ENCODE measurements at regions not wholly inside any gene's neighbourhood (a gene's known extent, or its start where the extent isn't known, plus 50 kb on each side); places are given as distances from the start of the nearest gene placed in this dataset.

DNA sequence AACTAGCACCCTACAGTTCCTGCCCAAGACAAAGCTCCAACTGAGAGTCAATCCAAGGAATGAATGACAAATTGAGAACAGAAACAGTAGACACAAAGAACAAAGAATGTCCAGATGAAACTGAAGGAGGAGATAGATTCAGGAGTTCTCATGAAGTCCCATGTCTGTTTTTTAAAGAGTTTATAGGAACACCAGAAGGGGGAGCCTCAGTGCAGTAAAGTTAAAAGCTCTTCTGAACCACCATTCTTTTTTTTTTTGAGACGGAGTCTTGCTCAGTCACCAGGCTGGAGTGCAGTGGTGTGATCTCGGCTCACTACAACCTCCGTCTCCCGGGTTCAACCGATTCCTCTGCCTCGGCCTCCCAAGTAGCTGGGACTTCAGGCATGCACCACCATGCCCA lies 323.6 kb downstream of the MRPL39 start:
- no peaks in the 10 kb centered on the region for H3K27me3 ChIP-seq (ENCODE audit: control insufficient read depth in 2 of 2, insufficient read depth in 2 of 2, low read length in 2 of 2)
- no peak overlapping the region for H3K27ac ChIP-seq (ENCODE audit: low read depth in 2 of 2, low read length in 2 of 2)
- H3K9ac ChIP-seq (ENCODE audit: low read depth in 1 of 2, low read length in 2 of 2), result no peak overlapping the region
- H3K36me3 ChIP-seq (ENCODE audit: control insufficient read depth in 2 of 2, insufficient read depth in 2 of 2, low read length in 2 of 2), result no peaks in the 10 kb centered on the region
- no peaks in the 10 kb centered on the region for H3K4me1 ChIP-seq (ENCODE audit: control insufficient read depth in 2 of 2, insufficient read depth in 2 of 2, low read length in 2 of 2)
- H3K9me3 ChIP-seq (ENCODE audit: control insufficient read depth in 2 of 2, low read length in 2 of 2), result peaks cover 0 to 2% of the 10 kb centered on the region in 2 donors
- H3K4me3 ChIP-seq (ENCODE audit: low read length in 2 of 2), result no peak overlapping the region

DNA sequence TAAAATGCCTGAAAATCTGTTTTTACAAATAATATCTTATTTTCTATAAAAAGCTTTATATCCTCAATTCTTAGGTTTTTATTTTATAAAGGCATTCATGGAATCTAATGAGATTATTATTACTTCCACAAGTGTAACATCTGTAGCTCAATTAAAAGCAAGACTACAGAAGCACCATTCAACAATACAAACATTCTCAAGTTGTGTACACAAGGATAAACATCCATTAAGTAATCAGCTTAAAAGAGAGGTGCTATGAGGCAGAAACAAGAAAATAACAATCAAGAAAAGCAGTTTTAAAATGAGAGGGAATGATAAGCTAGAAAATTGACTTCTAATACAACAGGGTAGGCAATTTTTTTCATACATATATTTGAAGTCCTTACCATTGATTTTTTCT lies 326.1 kb downstream of the MRPL39 start:
- H3K27ac ChIP-seq (ENCODE audit: low read depth in 2 of 2, low read length in 2 of 2), result no peak overlapping the region
- no peaks in the 10 kb centered on the region for H3K36me3 ChIP-seq (ENCODE audit: control insufficient read depth in 2 of 2, insufficient read depth in 2 of 2, low read length in 2 of 2)
- H3K4me1 ChIP-seq (ENCODE audit: control insufficient read depth in 2 of 2, insufficient read depth in 2 of 2, low read length in 2 of 2), result no peaks in the 10 kb centered on the region
- peaks cover 0 to 2% of the 10 kb centered on the region in 2 donors for H3K9me3 ChIP-seq (ENCODE audit: control insufficient read depth in 2 of 2, low read length in 2 of 2)
- H3K27me3 ChIP-seq (ENCODE audit: control insufficient read depth in 2 of 2, insufficient read depth in 2 of 2, low read length in 2 of 2), result no peaks in the 10 kb centered on the region
- no peak overlapping the region for H3K9ac ChIP-seq (ENCODE audit: low read depth in 1 of 2, low read length in 2 of 2)
- no peak overlapping the region for H3K4me3 ChIP-seq (ENCODE audit: low read length in 2 of 2)

DNA sequence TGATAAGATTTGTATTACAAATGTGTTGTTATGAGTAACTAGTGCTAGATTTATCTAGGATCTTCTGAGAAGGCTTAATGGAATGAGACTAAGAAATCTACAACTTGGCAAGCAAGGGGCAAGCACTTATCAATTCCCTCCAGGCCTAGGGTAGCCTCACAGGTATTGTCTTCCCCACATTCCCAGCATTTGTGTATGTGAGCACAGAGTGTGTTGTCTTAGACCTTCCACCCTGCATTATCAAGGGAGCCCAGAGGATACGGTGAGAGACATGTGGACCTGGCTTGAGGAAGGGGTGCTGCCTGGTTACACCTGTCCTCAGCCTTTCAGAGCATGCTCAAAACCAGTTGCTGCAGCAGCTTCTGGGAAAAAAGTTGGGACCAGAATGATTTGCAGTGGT lies 327.2 kb downstream of the MRPL39 start:
- Histone ChIP-seq H3K27me3 (ENCODE audit: control insufficient read depth in 2 of 2, insufficient read depth in 2 of 2, low read length in 2 of 2) (no peaks in the 10 kb centered on the region), H3K4me1 (ENCODE audit: control insufficient read depth in 2 of 2, insufficient read depth in 2 of 2, low read length in 2 of 2) (no peaks in the 10 kb centered on the region), H3K27ac (ENCODE audit: low read depth in 2 of 2, low read length in 2 of 2) (no peak overlapping the region), H3K36me3 (ENCODE audit: control insufficient read depth in 2 of 2, insufficient read depth in 2 of 2, low read length in 2 of 2) (no peaks in the 10 kb centered on the region), H3K9ac (ENCODE audit: low read depth in 1 of 2, low read length in 2 of 2) (no peak overlapping the region), H3K9me3 (ENCODE audit: control insufficient read depth in 2 of 2, low read length in 2 of 2) (peaks cover 0 to 2% of the 10 kb centered on the region in 2 donors), H3K4me3 (ENCODE audit: low read length in 2 of 2) (no peak overlapping the region)

DNA sequence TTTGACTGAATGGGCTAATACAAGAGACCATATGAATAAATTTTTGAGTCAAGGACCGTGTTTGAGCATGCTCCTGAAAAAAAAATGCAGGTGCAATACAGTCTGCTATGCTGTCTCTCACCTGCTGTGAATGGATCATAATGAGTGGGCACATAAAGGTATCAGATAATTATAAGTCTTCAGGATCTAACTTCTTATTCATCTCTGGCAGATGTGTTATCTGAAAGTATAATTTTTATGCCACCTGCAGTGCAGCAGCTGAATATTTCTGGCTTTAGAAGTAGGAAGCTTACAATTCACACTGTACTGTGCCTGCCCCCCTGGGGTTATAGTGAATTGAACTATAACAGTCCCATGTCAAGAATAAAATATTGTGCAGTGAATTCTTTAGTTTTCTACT lies 333.3 kb downstream of the MRPL39 start:
- Histone ChIP-seq H3K9me3 (ENCODE audit: control insufficient read depth in 2 of 2, low read length in 2 of 2) (no peaks in the 10 kb centered on the region), H3K36me3 (ENCODE audit: control insufficient read depth in 2 of 2, insufficient read depth in 2 of 2, low read length in 2 of 2) (no peaks in the 10 kb centered on the region), H3K27ac (ENCODE audit: low read depth in 2 of 2, low read length in 2 of 2) (no peak overlapping the region), H3K27me3 (ENCODE audit: control insufficient read depth in 2 of 2, insufficient read depth in 2 of 2, low read length in 2 of 2) (no peaks in the 10 kb centered on the region), H3K4me3 (ENCODE audit: low read length in 2 of 2) (no peak overlapping the region), H3K4me1 (ENCODE audit: control insufficient read depth in 2 of 2, insufficient read depth in 2 of 2, low read length in 2 of 2) (no peaks in the 10 kb centered on the region), H3K9ac (ENCODE audit: low read depth in 1 of 2, low read length in 2 of 2) (no peak overlapping the region)

DNA sequence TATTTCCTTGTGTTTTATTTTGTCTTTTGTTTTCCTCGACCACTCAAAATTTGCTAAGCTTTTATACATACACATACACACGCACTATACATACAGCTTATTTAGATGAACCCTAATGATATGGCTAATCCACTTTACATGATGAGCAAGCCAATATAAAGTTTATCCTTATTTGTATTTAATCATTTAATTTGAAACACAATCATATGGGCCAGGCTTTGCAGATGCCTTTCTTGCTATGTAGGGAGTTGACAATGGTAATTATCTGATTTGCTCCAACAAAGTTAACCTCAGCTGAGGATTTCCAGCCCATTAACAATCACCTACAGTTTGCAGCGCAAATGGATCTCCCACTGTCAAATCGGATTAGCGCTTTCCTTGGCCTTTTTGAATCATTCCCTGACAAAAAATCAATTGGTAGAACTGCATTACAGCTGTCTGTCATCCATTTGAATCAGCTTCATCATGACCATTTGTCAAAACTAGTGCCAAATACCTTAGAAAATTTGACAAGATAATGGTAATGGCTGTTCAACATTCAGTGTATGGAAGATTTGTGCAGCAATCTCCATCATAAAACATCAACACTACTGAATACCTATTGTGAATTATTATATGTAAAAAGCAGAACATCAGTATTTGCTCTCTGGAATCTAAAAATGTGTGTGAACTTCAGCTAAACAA lies 352.6 kb downstream of the MRPL39 start:
- Histone ChIP-seq H3K9me3 (ENCODE audit: control insufficient read depth in 2 of 2, low read length in 2 of 2) (no peaks in the 10 kb centered on the region), H3K27ac (ENCODE audit: low read depth in 2 of 2, low read length in 2 of 2) (no peak overlapping the region), H3K27me3 (ENCODE audit: control insufficient read depth in 2 of 2, insufficient read depth in 2 of 2, low read length in 2 of 2) (no peaks in the 10 kb centered on the region), H3K4me1 (ENCODE audit: control insufficient read depth in 2 of 2, insufficient read depth in 2 of 2, low read length in 2 of 2) (no peaks in the 10 kb centered on the region), H3K4me3 (ENCODE audit: low read length in 2 of 2) (no peak overlapping the region), H3K9ac (ENCODE audit: low read depth in 1 of 2, low read length in 2 of 2) (no peak overlapping the region), H3K36me3 (ENCODE audit: control insufficient read depth in 2 of 2, insufficient read depth in 2 of 2, low read length in 2 of 2) (no peaks in the 10 kb centered on the region)

DNA sequence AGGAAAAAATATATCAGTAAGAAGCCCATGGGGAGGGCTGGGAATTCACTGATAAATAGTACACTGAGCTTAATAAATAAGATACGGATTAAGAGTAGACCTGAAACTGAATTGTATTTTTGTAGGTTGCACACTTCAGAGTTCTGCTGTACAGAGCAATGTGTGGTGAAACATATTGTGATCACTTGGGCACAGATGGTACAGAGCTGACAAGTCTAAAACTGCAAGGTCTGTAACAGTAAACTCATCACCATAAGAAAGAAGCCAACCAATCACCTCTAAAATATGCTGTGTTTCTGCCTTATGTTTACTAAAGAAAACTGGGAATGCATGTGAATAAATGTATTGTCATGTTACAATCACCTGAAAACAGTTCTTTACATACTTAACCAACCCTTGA lies 360.7 kb downstream of the MRPL39 start:
- H3K9me3 ChIP-seq (ENCODE audit: control insufficient read depth in 2 of 2, low read length in 2 of 2), result no peaks in the 10 kb centered on the region
- H3K36me3 ChIP-seq (ENCODE audit: control insufficient read depth in 2 of 2, insufficient read depth in 2 of 2, low read length in 2 of 2), result no peaks in the 10 kb centered on the region
- no peak overlapping the region for H3K4me3 ChIP-seq (ENCODE audit: low read length in 2 of 2)
- H3K9ac ChIP-seq (ENCODE audit: low read depth in 1 of 2, low read length in 2 of 2), result no peak overlapping the region
- H3K4me1 ChIP-seq (ENCODE audit: control insufficient read depth in 2 of 2, insufficient read depth in 2 of 2, low read length in 2 of 2), result no peaks in the 10 kb centered on the region
- H3K27ac ChIP-seq (ENCODE audit: low read depth in 2 of 2, low read length in 2 of 2), result no peak overlapping the region
- no peaks in the 10 kb centered on the region for H3K27me3 ChIP-seq (ENCODE audit: control insufficient read depth in 2 of 2, insufficient read depth in 2 of 2, low read length in 2 of 2)

DNA sequence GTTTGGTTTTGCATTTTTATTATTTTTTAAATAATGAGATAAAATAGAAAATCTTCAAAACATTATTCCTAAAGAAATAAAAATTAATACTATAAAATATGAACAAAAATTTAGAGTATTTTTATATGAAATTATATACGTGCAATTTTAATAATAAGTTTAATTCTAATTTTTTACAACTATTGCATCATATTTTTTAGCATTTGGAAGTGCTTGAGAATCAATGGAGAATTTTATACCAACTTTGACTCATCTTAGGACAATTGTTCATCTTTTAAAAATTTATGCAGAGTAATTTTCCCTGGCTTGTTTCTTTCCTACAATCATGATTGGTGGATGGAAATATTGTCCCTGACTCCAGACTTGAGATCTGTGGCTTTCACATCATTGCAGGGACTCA lies 362.5 kb downstream of the MRPL39 start:
- Histone ChIP-seq H3K4me3 (ENCODE audit: low read length in 2 of 2) (no peak overlapping the region), H3K4me1 (ENCODE audit: control insufficient read depth in 2 of 2, insufficient read depth in 2 of 2, low read length in 2 of 2) (no peaks in the 10 kb centered on the region), H3K9ac (ENCODE audit: low read depth in 1 of 2, low read length in 2 of 2) (no peak overlapping the region), H3K27ac (ENCODE audit: low read depth in 2 of 2, low read length in 2 of 2) (no peak overlapping the region), H3K27me3 (ENCODE audit: control insufficient read depth in 2 of 2, insufficient read depth in 2 of 2, low read length in 2 of 2) (no peaks in the 10 kb centered on the region), H3K9me3 (ENCODE audit: control insufficient read depth in 2 of 2, low read length in 2 of 2) (no peaks in the 10 kb centered on the region), H3K36me3 (ENCODE audit: control insufficient read depth in 2 of 2, insufficient read depth in 2 of 2, low read length in 2 of 2) (no peaks in the 10 kb centered on the region)

DNA sequence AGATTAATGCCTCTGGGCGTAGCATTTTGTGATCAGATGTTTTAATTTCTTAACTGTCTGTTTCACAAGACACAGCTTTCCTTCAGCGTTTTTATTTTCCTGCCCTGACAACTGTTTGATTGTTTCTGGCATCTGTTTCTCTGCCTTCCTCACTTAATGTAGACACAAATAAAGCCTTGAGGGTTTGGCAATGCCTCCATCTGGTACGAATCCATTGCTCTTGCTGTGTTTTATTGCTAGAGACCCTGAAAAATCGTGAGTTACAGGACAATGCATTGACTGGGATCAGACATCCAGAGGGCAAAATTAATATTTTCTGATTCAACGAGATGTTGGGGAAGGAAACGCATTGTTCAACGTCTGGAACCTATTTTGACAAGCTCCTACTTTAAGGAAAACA lies 363.5 kb downstream of the MRPL39 start:
- Histone ChIP-seq H3K36me3 (ENCODE audit: control insufficient read depth in 2 of 2, insufficient read depth in 2 of 2, low read length in 2 of 2) (no peaks in the 10 kb centered on the region), H3K4me3 (ENCODE audit: low read length in 2 of 2) (no peak overlapping the region), H3K4me1 (ENCODE audit: control insufficient read depth in 2 of 2, insufficient read depth in 2 of 2, low read length in 2 of 2) (no peaks in the 10 kb centered on the region), H3K27ac (ENCODE audit: low read depth in 2 of 2, low read length in 2 of 2) (no peak overlapping the region), H3K9me3 (ENCODE audit: control insufficient read depth in 2 of 2, low read length in 2 of 2) (no peaks in the 10 kb centered on the region), H3K9ac (ENCODE audit: low read depth in 1 of 2, low read length in 2 of 2) (no peak overlapping the region), H3K27me3 (ENCODE audit: control insufficient read depth in 2 of 2, insufficient read depth in 2 of 2, low read length in 2 of 2) (no peaks in the 10 kb centered on the region)

DNA sequence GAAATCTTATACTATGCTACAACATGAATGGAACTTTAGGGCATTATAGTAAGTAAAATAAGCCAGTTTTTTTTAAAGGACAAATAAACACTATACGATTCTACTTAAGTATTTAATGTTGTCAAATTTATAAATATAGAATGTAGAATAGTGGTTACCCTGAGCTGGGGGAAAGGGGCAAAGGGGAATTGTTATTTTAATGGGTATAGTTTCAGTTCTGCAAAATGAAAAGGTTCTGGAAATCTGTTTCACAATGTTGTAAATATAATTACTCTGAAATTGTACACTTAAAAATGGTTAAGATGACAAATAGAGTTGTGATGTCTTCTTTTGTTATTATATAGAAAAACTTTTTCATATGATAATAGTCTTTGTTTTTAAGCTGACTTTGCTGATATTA lies 366.3 kb downstream of the MRPL39 start:
- no peaks in the 10 kb centered on the region for H3K9me3 ChIP-seq (ENCODE audit: control insufficient read depth in 2 of 2, low read length in 2 of 2)

DNA sequence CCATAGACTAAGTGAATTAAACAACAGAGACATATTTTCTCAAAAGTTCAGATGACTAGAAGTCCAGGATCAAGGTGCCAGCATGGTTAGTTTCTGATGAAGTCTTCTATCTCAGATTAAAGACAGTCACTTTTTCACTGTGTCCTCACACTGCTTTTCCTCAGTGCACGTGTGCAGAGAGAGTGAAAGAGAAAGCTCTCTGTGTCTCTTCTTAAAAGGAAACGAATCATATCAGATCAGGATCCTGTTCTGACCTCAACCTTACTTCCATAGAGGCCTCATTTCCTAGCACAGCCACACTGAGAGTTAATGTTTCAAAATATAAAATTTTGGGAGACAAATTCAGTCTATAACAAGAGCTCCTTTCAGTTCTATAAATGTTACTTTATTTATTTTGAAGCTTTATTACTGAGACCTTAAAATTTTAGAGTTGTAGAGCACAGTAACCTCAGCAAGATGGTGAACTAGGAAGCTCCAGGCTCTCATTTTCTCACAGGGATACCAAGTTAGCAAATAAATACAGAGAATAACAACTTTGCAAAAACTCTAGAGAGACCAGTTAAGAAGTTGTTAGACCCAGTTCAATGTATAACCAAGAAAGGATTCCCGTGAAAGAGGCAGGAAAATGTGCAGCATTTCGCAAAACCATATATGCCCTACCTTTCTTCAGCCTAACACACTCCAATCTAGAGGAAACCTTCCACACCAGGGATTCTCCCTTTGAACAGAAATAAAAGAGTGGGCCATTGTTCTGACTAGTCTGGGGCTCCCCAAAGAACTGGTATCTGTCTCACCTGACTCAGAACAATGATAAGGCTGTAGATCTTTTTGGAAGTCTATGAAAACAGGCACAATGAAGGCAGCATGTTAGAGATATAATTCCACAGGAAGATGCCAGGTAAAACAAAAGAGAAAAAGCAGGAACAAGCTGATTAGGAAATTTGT lies 372.2 kb downstream of the MRPL39 start:
- no peaks in the 10 kb centered on the region for H3K36me3 ChIP-seq (ENCODE audit: control insufficient read depth in 2 of 2, insufficient read depth in 2 of 2, low read length in 2 of 2)
- peaks cover 0 to 2% of the 10 kb centered on the region in 2 donors for H3K9me3 ChIP-seq (ENCODE audit: control insufficient read depth in 2 of 2, low read length in 2 of 2)
- H3K27ac ChIP-seq (ENCODE audit: low read depth in 2 of 2, low read length in 2 of 2), result no peak overlapping the region
- no peak overlapping the region for H3K4me3 ChIP-seq (ENCODE audit: low read length in 2 of 2)
- H3K27me3 ChIP-seq (ENCODE audit: control insufficient read depth in 2 of 2, insufficient read depth in 2 of 2, low read length in 2 of 2), result no peaks in the 10 kb centered on the region
- no peak overlapping the region for H3K9ac ChIP-seq (ENCODE audit: low read depth in 1 of 2, low read length in 2 of 2)
- no peaks in the 10 kb centered on the region for H3K4me1 ChIP-seq (ENCODE audit: control insufficient read depth in 2 of 2, insufficient read depth in 2 of 2, low read length in 2 of 2)

More for the DNA sequence above, 366.3 kb downstream of the MRPL39 start:
- Histone ChIP-seq H3K9ac (ENCODE audit: low read depth in 1 of 2, low read length in 2 of 2) (no peak overlapping the region), H3K4me1 (ENCODE audit: control insufficient read depth in 2 of 2, insufficient read depth in 2 of 2, low read length in 2 of 2) (no peaks in the 10 kb centered on the region), H3K27ac (ENCODE audit: low read depth in 2 of 2, low read length in 2 of 2) (no peak overlapping the region), H3K36me3 (ENCODE audit: control insufficient read depth in 2 of 2, insufficient read depth in 2 of 2, low read length in 2 of 2) (no peaks in the 10 kb centered on the region), H3K4me3 (ENCODE audit: low read length in 2 of 2) (no peak overlapping the region), H3K27me3 (ENCODE audit: control insufficient read depth in 2 of 2, insufficient read depth in 2 of 2, low read length in 2 of 2) (no peaks in the 10 kb centered on the region)
